ENCODE measurements at regions not wholly inside any gene's neighbourhood (a gene's known extent, or its start where the extent isn't known, plus 50 kb on each side); places are given as distances from the start of the nearest gene placed in this dataset.

GRCh38 chr21:21864321-21864840 lies 866.2 kb downstream of the NCAM2 start:
- TF ChIP-seq CTCF (IDR thresholded peaks at IDR 0.05) (no peak), EZH2 (IDR thresholded peaks at IDR 0.05) (no peak), EZH2phosphoT487 (IDR thresholded peaks at IDR 0.05) (no peak)

Data from neural progenitor cell (in vitro differentiated cells).